Mesenteric fat pad (tissue), 1 donor: ENCODE measurements at regions not wholly inside any gene's neighbourhood (a gene's known extent, or its start where the extent isn't known, plus 50 kb on each side); places are given as distances from the start of the nearest gene placed in this dataset.
"Not testable (repeated sequence)": the region's sequence is repeated elsewhere in the genome, so short reads cannot be mapped to it uniquely, and the experiment has no call there.

Experiments
- DNase-seq: peaks from one replicate; pipeline ENCODE4 v3.0.0-alpha.2; 2020; ENCODE audit warnings: low spot score
- donor health status: DM: yes; HTN: yes; CAD: no.

DNA sequence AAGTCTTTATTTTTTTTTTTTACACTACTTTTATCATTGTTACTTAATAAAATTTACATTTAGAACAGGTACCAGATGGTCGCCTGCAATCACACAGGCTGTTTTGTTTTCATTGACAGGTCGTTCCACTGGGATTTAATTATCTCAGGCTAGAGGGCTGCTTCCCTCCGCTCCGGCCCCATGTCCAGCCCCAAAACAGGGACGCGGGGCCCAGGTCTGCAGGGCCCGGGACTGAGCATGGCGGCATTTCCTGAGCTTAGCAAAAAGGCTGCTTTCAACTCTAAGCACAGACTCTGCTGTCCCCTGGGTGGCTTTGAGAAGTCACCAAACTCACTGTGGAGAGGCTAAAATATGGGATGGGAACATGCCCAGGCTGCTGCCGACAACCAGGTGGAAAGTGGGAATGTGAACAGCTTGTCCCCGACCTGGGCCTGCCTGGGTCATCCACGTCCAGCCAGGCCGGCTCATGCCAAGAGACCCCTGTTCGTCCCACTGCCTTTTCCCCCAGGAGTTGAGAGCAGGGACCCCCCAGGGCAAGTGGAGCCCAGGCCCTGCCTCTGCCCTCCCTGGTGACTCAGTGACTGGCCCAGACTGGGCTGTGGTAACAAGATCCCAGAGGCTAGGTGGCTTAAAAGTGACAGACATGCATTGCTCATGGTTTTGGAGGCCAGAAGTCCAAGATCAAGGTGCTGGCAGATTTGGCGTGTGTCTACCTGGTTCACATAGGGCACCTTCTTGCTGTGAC, 150.0 kb downstream of the SHANK2 start:
- no peak for DNase-seq

DNA sequence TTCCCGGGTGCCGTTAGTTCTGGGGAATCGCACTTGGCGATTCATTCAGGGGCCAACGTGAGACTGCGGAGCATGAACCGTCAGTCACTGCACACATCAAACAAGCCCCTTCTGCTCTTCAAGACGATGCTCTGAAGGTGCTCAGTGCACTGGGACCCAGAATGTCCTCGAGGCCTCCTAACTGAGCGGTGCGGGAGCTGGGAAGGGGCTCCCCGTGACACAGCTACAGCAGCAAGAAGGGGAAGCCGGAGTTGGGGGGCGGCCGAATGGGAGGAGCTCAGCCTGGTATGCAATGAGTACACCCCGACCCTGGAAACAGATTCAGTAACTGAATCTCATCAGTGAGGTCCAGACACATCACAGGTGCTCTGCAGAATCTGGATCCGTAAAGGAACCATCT, 150.8 kb downstream of the SHANK2 start:
- no peak for DNase-seq

DNA sequence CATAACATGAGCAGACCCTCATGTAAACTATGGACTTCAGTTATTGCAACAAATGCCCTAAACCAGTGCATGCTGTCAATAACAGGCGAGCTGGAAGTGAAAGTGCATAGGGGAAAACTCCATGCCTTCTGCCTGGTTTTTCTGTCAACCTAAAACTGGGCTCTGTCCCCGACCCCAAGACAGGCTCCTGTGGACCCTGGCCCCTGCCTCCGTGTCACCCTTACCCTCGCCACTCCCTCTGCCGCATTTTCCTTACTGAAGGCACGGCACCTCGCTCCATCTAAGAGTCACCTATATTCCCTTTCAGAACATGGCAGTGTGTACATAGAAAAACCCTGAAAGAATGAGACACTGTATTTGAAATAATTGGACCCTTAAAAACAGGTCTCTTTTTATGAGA, 151.3 kb downstream of the SHANK2 start:
- no peak for DNase-seq

DNA sequence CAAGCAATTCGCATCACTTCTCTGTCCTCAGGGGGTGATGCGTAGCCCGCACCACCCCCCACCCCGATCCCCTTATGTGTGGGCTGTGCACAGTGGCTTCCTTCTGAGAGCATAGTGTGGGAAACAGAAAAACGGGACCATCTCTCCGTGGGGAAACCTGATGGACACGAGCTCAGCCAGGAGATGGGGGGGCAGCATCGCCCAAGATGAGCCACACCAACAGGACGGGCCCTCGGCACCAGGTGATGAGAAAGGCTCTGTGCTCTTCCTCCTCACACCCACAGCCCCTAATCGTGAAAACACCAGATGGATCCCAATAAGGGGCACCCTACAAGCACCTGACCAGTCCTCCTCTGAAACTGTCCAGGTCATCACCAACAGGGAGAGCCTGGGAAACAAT, 153.6 kb downstream of the SHANK2 start:
- no peak for DNase-seq

GRCh38 chr11:71097506-71098240, 154.7 kb downstream of the SHANK2 start:
- no peak for DNase-seq

GRCh38 chr11:71096751-71097388, 155.5 kb downstream of the SHANK2 start:
- DNase-seq: no peak

DNA sequence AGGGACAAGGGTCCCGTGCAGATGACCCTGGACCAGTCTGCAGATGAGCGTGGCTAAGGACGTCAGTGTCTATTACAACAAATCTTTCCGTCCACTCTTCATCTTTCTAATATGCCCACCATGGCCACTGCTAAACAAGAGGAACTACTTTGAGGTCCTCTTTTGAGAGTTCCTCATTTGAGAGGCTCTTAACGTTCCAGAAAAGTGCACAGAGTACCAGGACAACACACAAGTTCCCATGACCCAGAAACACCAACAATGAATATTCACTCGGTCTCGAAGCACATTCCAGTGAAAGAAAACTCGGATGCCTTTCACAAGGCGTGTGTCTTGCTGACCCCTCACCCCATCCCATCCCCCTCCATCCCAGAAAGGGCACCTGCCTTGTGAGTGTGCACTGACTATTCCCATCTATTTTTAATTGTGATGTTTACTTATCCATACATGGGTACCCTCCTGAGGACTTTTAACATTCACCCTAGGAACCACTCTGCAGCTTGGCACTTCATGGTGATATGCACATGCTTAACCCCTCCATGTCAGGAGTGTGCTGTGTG, 157.0 kb downstream of the SHANK2 start:
- DNase-seq: no peak

GRCh38 chr11:71094296-71095077, 157.9 kb downstream of the SHANK2 start:
- no peak for DNase-seq

GRCh38 chr11:71093783-71094182, 158.6 kb downstream of the SHANK2 start:
- no peak for DNase-seq

DNA sequence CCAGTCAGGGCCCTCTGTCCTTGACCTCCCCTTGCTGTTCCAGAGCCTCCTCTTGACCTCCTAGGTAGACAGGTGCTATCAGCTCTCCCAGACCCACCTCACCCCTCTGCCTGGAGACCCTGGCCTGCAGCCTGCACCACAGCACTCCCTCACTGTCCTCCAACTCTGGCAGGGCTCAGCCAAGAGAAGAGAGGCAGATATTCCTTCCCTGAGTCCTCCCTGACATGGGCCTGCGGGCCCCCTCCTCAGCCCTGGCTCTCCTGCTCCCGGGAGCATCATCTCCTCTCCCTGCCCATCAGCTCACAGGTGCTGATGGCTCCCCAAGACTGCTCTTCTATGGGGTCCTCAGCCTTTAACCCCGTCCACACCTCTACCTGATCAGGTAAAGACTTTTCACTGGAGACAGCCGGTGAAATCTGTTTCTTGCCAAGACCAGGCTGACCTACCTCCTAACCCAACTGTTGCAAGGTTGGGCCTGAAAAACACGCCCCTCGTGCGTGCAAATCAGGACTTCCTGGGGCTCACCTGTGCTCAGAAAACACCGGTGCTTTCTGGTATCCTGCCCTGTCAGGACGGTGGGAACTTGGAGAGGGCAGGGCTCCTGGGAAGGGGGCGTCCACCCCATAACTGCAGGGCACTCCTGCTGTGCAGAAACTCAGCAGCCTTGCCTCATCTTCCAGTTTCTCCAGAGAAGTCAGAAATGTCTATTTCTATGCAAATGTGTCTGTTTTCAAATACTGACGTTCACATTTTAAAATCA, 160.7 kb downstream of the SHANK2 start:
- no peak for DNase-seq

GRCh38 chr11:71089571-71089970, 162.8 kb downstream of the SHANK2 start:
- DNase-seq: no peak

DNA sequence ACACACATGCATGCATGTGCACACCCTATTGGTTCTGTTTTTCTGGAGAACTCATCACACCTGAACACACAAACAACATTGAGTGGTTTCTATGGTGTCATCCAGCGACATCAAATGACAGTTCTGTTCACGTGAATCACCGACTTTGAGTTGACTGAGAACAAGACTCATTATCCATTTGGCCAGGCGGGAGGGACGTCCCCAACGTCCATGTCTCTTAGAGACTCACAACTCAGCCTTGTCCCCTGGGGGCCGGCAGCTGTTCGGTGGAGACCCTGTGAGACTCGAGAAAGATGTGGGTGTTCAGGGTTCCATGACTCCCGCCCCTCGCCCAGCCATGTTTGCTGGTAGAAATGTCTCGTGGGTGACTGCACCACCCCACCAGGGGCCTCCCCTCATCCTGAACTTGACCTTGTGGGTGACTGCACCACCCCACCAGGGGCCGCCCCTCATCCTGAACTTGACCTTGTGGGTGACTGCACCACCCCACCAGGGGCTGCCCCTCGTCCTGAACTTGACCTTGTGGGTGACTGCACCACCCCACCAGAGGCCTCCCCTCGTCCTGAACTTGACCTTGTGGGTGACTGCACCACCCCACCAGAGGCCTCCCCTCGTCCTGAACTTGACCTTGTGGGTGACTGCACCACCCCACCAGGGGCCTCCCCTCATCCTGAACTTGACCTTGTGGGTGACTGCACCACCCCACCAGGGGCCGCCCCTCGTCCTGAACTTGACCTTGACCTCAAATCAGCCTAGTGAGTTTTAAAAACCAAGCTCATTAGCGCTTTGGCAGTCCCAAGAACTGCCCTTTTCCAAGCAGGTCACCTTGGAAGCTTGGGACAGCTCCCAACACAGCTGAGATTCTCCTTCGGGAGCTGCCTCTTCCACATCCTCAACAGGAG, 163.8 kb downstream of the SHANK2 start:
- DNase-seq: not testable (repeated sequence)

DNA sequence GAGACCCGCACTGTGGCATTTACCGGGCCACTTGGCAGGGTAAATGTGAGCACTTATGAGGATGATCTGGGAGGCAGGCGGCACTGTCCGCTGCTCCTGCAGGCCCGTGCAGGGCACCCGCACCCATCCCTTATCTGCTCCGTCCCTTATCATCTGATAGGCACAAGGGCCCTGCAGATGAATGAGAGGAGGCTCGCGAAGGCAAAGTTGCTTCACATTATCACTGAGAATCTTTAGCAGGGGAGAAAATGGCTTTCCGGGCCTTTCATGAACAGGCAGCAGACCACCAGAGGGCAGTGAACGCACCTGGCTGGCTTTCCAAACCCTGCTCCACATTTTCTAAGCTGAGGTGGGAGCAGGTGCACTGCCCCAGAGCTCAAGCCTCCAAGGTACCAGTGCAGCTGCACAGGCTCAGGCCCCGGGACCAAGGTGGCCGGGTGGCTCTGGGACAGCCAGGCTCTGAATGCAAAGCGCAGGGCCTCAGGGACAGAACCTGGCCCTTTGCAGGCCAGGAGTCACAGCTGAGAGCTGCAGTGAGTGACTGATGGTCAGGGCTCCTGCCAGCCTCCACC, 165.6 kb downstream of the SHANK2 start:
- DNase-seq: no peak

- no peak for DNase-seq
Observed at GRCh38 chr11:71084306-71085012, 167.9 kb downstream of the SHANK2 start.

- DNase-seq: no peak
Observed at GRCh38 chr11:71083105-71083504, 169.3 kb downstream of the SHANK2 start.

DNA sequence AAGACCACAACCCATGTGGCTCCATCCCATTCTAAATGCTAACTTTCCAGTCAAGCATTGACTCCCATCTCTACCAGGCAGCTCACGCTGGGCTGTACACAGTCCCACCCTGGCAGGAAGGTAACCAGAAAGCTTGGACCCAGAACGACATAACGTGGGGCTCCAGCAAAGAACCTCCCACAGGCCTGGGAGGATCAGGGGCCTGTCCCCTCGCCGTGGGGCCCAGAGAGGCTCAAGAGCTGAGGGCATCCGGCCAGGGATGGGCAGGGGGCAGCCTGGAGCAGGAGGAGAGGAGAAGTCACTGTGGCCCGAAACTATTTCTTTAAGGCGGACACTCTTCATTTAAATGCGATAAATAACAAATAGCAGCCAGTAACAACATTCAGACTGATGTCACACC, 169.9 kb downstream of the SHANK2 start:
- no peak for DNase-seq

GRCh38 chr11:71081704-71082230, 170.6 kb downstream of the SHANK2 start:
- DNase-seq: no peak
